ENCODE measurements at regions not wholly inside any gene's neighbourhood (a gene's known extent, or its start where the extent isn't known, plus 50 kb on each side); places are given as distances from the start of the nearest gene placed in this dataset.

- ATAC-seq = peak; percentile 2
- no peaks in the 10 kb centered on the region for H3K36me3 ChIP-seq
- H3K4me3 ChIP-seq = no peak overlapping the region
- TF ChIP-seq POLR2A (IDR thresholded peaks at IDR 0.05) = no peak
- no peak for TF ChIP-seq CTCF (IDR thresholded peaks at IDR 0.05)
- TF ChIP-seq EP300 (IDR thresholded peaks at IDR 0.05) = no peak
- no peak for TF ChIP-seq POLR2AphosphoS5 (IDR thresholded peaks at IDR 0.05)
- peaks cover 0 to 20% (median 0%) of the 10 kb centered on the region in 3 donors for H3K4me1 ChIP-seq
- 69 to 81% methylated on average over 2 to 3 of the region's 4 CpGs for WGBS, 2 donors (ENCODE audit: low coverage in 1 of 2)
- peak overlapping the region in 2 of 4 donors; percentile 3 to 54 for H3K27ac ChIP-seq
- no peaks in the 10 kb centered on the region for H3K27me3 ChIP-seq
- H3K9me3 ChIP-seq = no peaks in the 10 kb centered on the region
These were observed 62.5 kb upstream of the NFKB1 start for GRCh38 chr4:102438396-102439235.

GRCh38 chr4:102439236-102439614 is 61.9 kb upstream of the NFKB1 start:
- Histone ChIP-seq H3K4me1 (peaks cover 0 to 20% (median 0%) of the 10 kb centered on the region in 3 donors), H3K4me3 (no peak overlapping the region), H3K27ac (peak overlapping the region in 3 of 4 donors; percentile 32 to 54 (median 40)), H3K27me3 (no peaks in the 10 kb centered on the region), H3K9me3 (no peaks in the 10 kb centered on the region), H3K36me3 (no peaks in the 10 kb centered on the region)
- TF ChIP-seq POLR2AphosphoS5 (IDR thresholded peaks at IDR 0.05) = peak; percentile 50
- no peak for TF ChIP-seq CTCF (IDR thresholded peaks at IDR 0.05)
- ATAC-seq = peak; percentile 90
- 8% methylated on average over 3 of the region's 3 CpGs for WGBS, 2 donors (ENCODE audit: low coverage in 1 of 2)

GRCh38 chr4:102439812-102440211 is 61.3 kb upstream of the NFKB1 start:
- TF ChIP-seq POLR2AphosphoS5 (IDR thresholded peaks at IDR 0.05) = no peak
- no peak for TF ChIP-seq CTCF (IDR thresholded peaks at IDR 0.05)
- no peak for TF ChIP-seq EP300 (IDR thresholded peaks at IDR 0.05)
- TF ChIP-seq POLR2A (IDR thresholded peaks at IDR 0.05) = no peak
- Histone ChIP-seq H3K4me1 (peaks cover 0 to 20% (median 0%) of the 10 kb centered on the region in 3 donors), H3K4me3 (no peak overlapping the region), H3K27ac (peak overlapping the region in 2 of 4 donors; percentile 32 to 40), H3K9me3 (no peaks in the 10 kb centered on the region), H3K27me3 (no peaks in the 10 kb centered on the region), H3K36me3 (no peaks in the 10 kb centered on the region)
- ATAC-seq = peak; percentile 50

GRCh38 chr4:102440498-102440897 is 60.7 kb upstream of the NFKB1 start:
- 71 to 75% methylated on average over 1 of the region's 1 CpG for WGBS, 2 donors (ENCODE audit: low coverage in 1 of 2)
- ATAC-seq = no peak
- Histone ChIP-seq H3K27ac (no peak overlapping the region), H3K36me3 (no peaks in the 10 kb centered on the region), H3K4me3 (no peak overlapping the region), H3K27me3 (no peaks in the 10 kb centered on the region), H3K9me3 (no peaks in the 10 kb centered on the region), H3K4me1 (peaks cover 0 to 20% (median 0%) of the 10 kb centered on the region in 3 donors)
- TF ChIP-seq POLR2A (IDR thresholded peaks at IDR 0.05) (no peak), CTCF (IDR thresholded peaks at IDR 0.05) (no peak), POLR2AphosphoS5 (IDR thresholded peaks at IDR 0.05) (no peak), EP300 (IDR thresholded peaks at IDR 0.05) (no peak)

Measured in gastroesophageal sphincter (tissue), 4 donors.